Stimulated activated naive B cell treated with anti-CD40 and anti-IgM and Interleukin-4, amounts not matched to agents 10 μg/mL and 1 μg/mL and 100 μg/mL, for 72 hours (primary cell): ENCODE measurements at regions not wholly inside any gene's neighbourhood (a gene's known extent, or its start where the extent isn't known, plus 50 kb on each side); places are given as distances from the start of the nearest gene placed in this dataset.

Source experiments
- ATAC-seq, 2 donors: fragments of 150-1000 bp; cut with Tn5 transposase; replicated peaks; 2 replicates each; pipeline ENCODE4 v1.10.0; 2021; ENCODE audit warnings: moderate library complexity in 1 of 2
- DNase-seq: peaks from one replicate; pipeline ENCODE4 v3.0.0; 2021
- H3K27ac Mint-ChIP-seq: one replicate; pipeline ENCODE4 v1.8.0; 2022; ENCODE audit warnings: mild to moderate bottlenecking, mixed read lengths
- H3K27me3 Mint-ChIP-seq, 2 donors: one replicate each; pipeline ENCODE4 v1.8.0; 2022; ENCODE audit warnings: mixed read lengths in 2 of 2
- H3K36me3 Mint-ChIP-seq, 2 donors: one replicate each; pipeline ENCODE4 v1.8.0; 2022; ENCODE audit warnings: mixed read lengths in 2 of 2, mild to moderate bottlenecking in 1 of 2
- H3K4me1 Mint-ChIP-seq, 2 donors: one replicate each; pipeline ENCODE4 v1.8.0; 2022; ENCODE audit warnings: mixed read lengths in 2 of 2, mild to moderate bottlenecking in 1 of 2
- H3K4me3 Mint-ChIP-seq, 2 donors: one replicate each; pipeline ENCODE4 v1.8.0; 2022; ENCODE audit warnings: mild to moderate bottlenecking in 2 of 2, mixed read lengths in 2 of 2, moderate library complexity in 1 of 2
- H3K9me3 Mint-ChIP-seq, 2 donors: one replicate each; pipeline ENCODE4 v1.8.0; 2022; ENCODE audit warnings: mixed read lengths in 2 of 2, mild to moderate bottlenecking in 1 of 2

GRCh38 chr15:95319242-95319641 is 1011.3 kb upstream of the NR2F2 start:
- no peak for DNase-seq

GRCh38 chr15:95323796-95324195 is 1006.7 kb upstream of the NR2F2 start:
- H3K36me3 Mint-ChIP-seq, result no peaks in the 10 kb centered on the region
- peaks cover 7 to 23% of the 10 kb centered on the region in 2 donors for H3K27me3 Mint-ChIP-seq
- H3K4me3 Mint-ChIP-seq, result no peak overlapping the region
- no peaks in the 10 kb centered on the region for H3K9me3 Mint-ChIP-seq
- no peak for DNase-seq
- no peak for ATAC-seq
- H3K27ac Mint-ChIP-seq, result no peak overlapping the region
- no peaks in the 10 kb centered on the region for H3K4me1 Mint-ChIP-seq

More at GRCh38 chr15:95319242-95319641, 1011.3 kb upstream of the NR2F2 start:
- no peak overlapping the region for H3K27ac Mint-ChIP-seq
- H3K27me3 Mint-ChIP-seq, result no peaks in the 10 kb centered on the region
- no peak for ATAC-seq
- no peaks in the 10 kb centered on the region for H3K4me1 Mint-ChIP-seq
- no peaks in the 10 kb centered on the region for H3K36me3 Mint-ChIP-seq
- H3K4me3 Mint-ChIP-seq, result no peak overlapping the region
- peaks cover 0 to 9% of the 10 kb centered on the region in 2 donors for H3K9me3 Mint-ChIP-seq

- peaks cover 11 to 26% of the 10 kb centered on the region in 2 donors for H3K27me3 Mint-ChIP-seq
- no peak overlapping the region for H3K4me3 Mint-ChIP-seq
Observed at GRCh38 chr15:95324656-95325055, 1005.8 kb upstream of the NR2F2 start.

GRCh38 chr15:95325763-95326404 is 1004.6 kb upstream of the NR2F2 start:
- ATAC-seq (no peak), DNase-seq (no peak)
- Mint-ChIP-seq H3K4me3 (no peak overlapping the region), H3K27me3 (peaks cover 11 to 27% of the 10 kb centered on the region in 2 donors), H3K36me3 (no peaks in the 10 kb centered on the region), H3K27ac (no peak overlapping the region), H3K9me3 (no peaks in the 10 kb centered on the region), H3K4me1 (no peaks in the 10 kb centered on the region)

More at GRCh38 chr15:95324656-95325055, 1005.8 kb upstream of the NR2F2 start:
- no peaks in the 10 kb centered on the region for H3K36me3 Mint-ChIP-seq
- H3K27ac Mint-ChIP-seq, result no peak overlapping the region
- DNase-seq (no peak), ATAC-seq (no peak)
- H3K4me1 Mint-ChIP-seq, result no peaks in the 10 kb centered on the region
- H3K9me3 Mint-ChIP-seq, result no peaks in the 10 kb centered on the region

GRCh38 chr15:95326431-95327182 is 1003.9 kb upstream of the NR2F2 start:
- DNase-seq, result no peak
- Mint-ChIP-seq H3K9me3 (no peaks in the 10 kb centered on the region), H3K27ac (no peak overlapping the region), H3K36me3 (no peaks in the 10 kb centered on the region), H3K4me3 (no peak overlapping the region), H3K4me1 (no peaks in the 10 kb centered on the region), H3K27me3 (peaks cover 11 to 27% of the 10 kb centered on the region in 2 donors)
- no peak for ATAC-seq

- no peak overlapping the region for H3K27ac Mint-ChIP-seq
- peaks cover 11 to 27% of the 10 kb centered on the region in 2 donors for H3K27me3 Mint-ChIP-seq
- DNase-seq (no peak), ATAC-seq (no peak)
- H3K4me3 Mint-ChIP-seq, result no peak overlapping the region
- no peaks in the 10 kb centered on the region for H3K36me3 Mint-ChIP-seq
- no peaks in the 10 kb centered on the region for H3K4me1 Mint-ChIP-seq
- H3K9me3 Mint-ChIP-seq, result no peaks in the 10 kb centered on the region
Observed at GRCh38 chr15:95327183-95327525, 1003.3 kb upstream of the NR2F2 start.

GRCh38 chr15:95327661-95328060 is 1002.8 kb upstream of the NR2F2 start:
- Mint-ChIP-seq H3K9me3 (no peaks in the 10 kb centered on the region), H3K27ac (no peak overlapping the region), H3K27me3 (peaks cover 11 to 27% of the 10 kb centered on the region in 2 donors), H3K4me3 (no peak overlapping the region), H3K36me3 (no peaks in the 10 kb centered on the region), H3K4me1 (no peaks in the 10 kb centered on the region)
- DNase-seq, result no peak
- no peak for ATAC-seq

- H3K9me3 Mint-ChIP-seq, result no peaks in the 10 kb centered on the region
- no peak overlapping the region for H3K27ac Mint-ChIP-seq
- ATAC-seq, result no peak
- peaks cover 11 to 27% of the 10 kb centered on the region in 2 donors for H3K27me3 Mint-ChIP-seq
- DNase-seq, result no peak
- no peaks in the 10 kb centered on the region for H3K36me3 Mint-ChIP-seq
- no peaks in the 10 kb centered on the region for H3K4me1 Mint-ChIP-seq
- no peak overlapping the region for H3K4me3 Mint-ChIP-seq
Observed at GRCh38 chr15:95328559-95328958, 1001.9 kb upstream of the NR2F2 start.

GRCh38 chr15:95329362-95329761 is 1001.1 kb upstream of the NR2F2 start:
- Mint-ChIP-seq H3K4me1 (no peaks in the 10 kb centered on the region), H3K27ac (no peak overlapping the region), H3K27me3 (peaks cover 11 to 27% of the 10 kb centered on the region in 2 donors), H3K4me3 (no peak overlapping the region), H3K36me3 (no peaks in the 10 kb centered on the region), H3K9me3 (no peaks in the 10 kb centered on the region)
- no peak for ATAC-seq
- no peak for DNase-seq

- ATAC-seq (no peak), DNase-seq (no peak)
- no peaks in the 10 kb centered on the region for H3K4me1 Mint-ChIP-seq
- H3K27me3 Mint-ChIP-seq, result no peaks in the 10 kb centered on the region
- H3K36me3 Mint-ChIP-seq, result no peaks in the 10 kb centered on the region
- no peak overlapping the region for H3K27ac Mint-ChIP-seq
- H3K4me3 Mint-ChIP-seq, result no peak overlapping the region
- H3K9me3 Mint-ChIP-seq, result peaks cover 0 to 3% of the 10 kb centered on the region in 2 donors
Observed at GRCh38 chr15:95341686-95342085, 988.8 kb upstream of the NR2F2 start.

GRCh38 chr15:95345867-95346266 is 984.6 kb upstream of the NR2F2 start:
- Mint-ChIP-seq H3K36me3 (no peaks in the 10 kb centered on the region), H3K27me3 (no peaks in the 10 kb centered on the region), H3K4me1 (no peaks in the 10 kb centered on the region), H3K27ac (no peak overlapping the region), H3K9me3 (peaks cover 0 to 3% of the 10 kb centered on the region in 2 donors), H3K4me3 (no peak overlapping the region)
- ATAC-seq, result no peak
- DNase-seq, result no peak

GRCh38 chr15:95346721-95347475 is 983.6 kb upstream of the NR2F2 start:
- no peak overlapping the region for H3K27ac Mint-ChIP-seq
- DNase-seq (no peak), ATAC-seq (no peak)
- H3K9me3 Mint-ChIP-seq, result peaks cover 0 to 3% of the 10 kb centered on the region in 2 donors
- no peaks in the 10 kb centered on the region for H3K36me3 Mint-ChIP-seq
- H3K27me3 Mint-ChIP-seq, result no peaks in the 10 kb centered on the region
- H3K4me3 Mint-ChIP-seq, result no peak overlapping the region
- no peaks in the 10 kb centered on the region for H3K4me1 Mint-ChIP-seq

GRCh38 chr15:95347837-95348236 is 982.7 kb upstream of the NR2F2 start:
- H3K4me1 Mint-ChIP-seq, result no peaks in the 10 kb centered on the region
- H3K36me3 Mint-ChIP-seq, result no peaks in the 10 kb centered on the region
- ATAC-seq, result no peak
- H3K27me3 Mint-ChIP-seq, result no peaks in the 10 kb centered on the region
- H3K27ac Mint-ChIP-seq, result no peak overlapping the region
- no peak for DNase-seq
- peaks cover 0 to 3% of the 10 kb centered on the region in 2 donors for H3K9me3 Mint-ChIP-seq
- H3K4me3 Mint-ChIP-seq, result no peak overlapping the region

- DNase-seq (no peak), ATAC-seq (no peak)
- Mint-ChIP-seq H3K9me3 (peaks cover 0 to 2% of the 10 kb centered on the region in 2 donors), H3K27ac (no peak overlapping the region), H3K4me3 (no peak overlapping the region), H3K27me3 (no peaks in the 10 kb centered on the region), H3K4me1 (no peaks in the 10 kb centered on the region), H3K36me3 (no peaks in the 10 kb centered on the region)
Observed at GRCh38 chr15:95350908-95351307, 979.6 kb upstream of the NR2F2 start.
